ENCODE measurements at regions not wholly inside any gene's neighbourhood (a gene's known extent, or its start where the extent isn't known, plus 50 kb on each side); places are given as distances from the start of the nearest gene placed in this dataset.

DNA sequence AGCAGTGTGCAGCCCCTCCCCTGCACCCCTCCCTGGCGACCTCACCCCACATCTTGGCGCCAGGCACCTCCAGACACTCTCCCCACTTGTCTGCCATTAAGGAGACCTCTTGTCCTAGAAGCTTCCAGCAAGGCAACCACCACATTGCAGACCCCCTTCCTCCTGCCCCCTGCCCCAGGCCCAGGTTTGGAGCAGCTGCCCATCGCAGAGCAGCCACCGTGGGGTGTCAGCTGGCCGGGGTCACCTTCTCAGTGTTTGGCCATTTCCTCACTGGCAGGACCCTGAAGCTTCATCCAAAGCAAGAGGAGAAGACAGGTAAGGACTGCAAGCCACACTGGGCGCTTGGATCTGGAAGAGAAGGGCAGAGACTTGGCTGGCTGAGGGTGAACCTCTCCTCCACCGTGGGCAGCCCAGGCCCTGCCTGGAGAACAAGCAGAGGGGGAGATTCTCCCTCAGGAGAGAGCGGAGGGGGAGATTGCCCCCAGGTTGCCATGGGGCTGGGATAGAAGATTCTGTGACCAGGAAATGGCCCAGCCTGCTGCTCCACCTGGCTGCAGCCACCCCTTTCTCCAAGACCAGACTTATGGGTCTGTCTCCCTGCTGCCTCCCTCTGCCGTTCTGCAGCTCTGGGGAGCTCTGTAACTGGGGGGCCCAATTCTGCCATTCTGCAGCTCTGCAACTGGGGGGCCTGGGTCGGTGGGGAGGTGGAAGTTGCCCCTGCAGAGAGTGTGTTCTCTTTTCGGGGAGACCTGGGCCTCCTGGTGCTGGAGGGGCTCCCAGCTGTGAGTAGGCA, 72.9 kb upstream of the C14orf180 start:
- Histone ChIP-seq H3K27me3 (ENCODE audit: insufficient read depth, low read length) (peaks cover 3% of the 10 kb centered on the region), H3K9me3 (ENCODE audit: low read depth, low read length) (no peaks in the 10 kb centered on the region)

DNA sequence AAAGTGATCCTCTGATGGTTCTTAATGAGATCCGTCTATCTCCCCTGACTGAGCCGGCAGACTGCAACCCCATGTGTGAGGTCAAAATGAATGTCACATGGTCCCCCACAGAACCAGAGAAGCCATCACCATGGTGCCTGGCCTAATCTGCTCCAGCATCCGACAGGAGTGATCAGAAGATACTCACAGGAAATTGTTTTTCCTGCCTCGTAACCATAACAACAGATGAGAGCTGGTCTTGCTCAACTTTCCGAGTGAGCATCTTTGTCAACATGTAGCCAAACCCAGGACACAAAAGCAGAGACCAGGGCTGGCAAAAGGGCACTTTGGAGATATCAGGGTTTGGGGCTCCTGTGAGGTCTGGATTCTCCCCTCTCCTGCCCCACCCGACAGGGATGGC, 72.1 kb upstream of the C14orf180 start:
- Histone ChIP-seq H3K27ac (ENCODE audit: low read depth, low read length) (no peak overlapping the region), H3K9me3 (ENCODE audit: low read depth, low read length) (no peaks in the 10 kb centered on the region), H3K4me3 (ENCODE audit: insufficient read depth, low read length) (no peak overlapping the region), H3K4me1 (ENCODE audit: insufficient read depth, low read length) (no peaks in the 10 kb centered on the region), H3K4me2 (ENCODE audit: insufficient read depth, low read length) (no peak overlapping the region), H3K27me3 (ENCODE audit: insufficient read depth, low read length) (peaks cover 3% of the 10 kb centered on the region), H3K79me2 (ENCODE audit: insufficient read depth, low read length) (no peaks in the 10 kb centered on the region), H2AFZ (ENCODE audit: low read length) (no peak overlapping the region), H3K36me3 (ENCODE audit: insufficient read depth, low read length) (no peaks in the 10 kb centered on the region), H4K20me1 (ENCODE audit: insufficient read depth, low read length) (no peaks in the 10 kb centered on the region)
- DNase-seq (ENCODE audit: insufficient read length, low spot score, missing footprints) = no peak
- TF ChIP-seq, protein P1, sequence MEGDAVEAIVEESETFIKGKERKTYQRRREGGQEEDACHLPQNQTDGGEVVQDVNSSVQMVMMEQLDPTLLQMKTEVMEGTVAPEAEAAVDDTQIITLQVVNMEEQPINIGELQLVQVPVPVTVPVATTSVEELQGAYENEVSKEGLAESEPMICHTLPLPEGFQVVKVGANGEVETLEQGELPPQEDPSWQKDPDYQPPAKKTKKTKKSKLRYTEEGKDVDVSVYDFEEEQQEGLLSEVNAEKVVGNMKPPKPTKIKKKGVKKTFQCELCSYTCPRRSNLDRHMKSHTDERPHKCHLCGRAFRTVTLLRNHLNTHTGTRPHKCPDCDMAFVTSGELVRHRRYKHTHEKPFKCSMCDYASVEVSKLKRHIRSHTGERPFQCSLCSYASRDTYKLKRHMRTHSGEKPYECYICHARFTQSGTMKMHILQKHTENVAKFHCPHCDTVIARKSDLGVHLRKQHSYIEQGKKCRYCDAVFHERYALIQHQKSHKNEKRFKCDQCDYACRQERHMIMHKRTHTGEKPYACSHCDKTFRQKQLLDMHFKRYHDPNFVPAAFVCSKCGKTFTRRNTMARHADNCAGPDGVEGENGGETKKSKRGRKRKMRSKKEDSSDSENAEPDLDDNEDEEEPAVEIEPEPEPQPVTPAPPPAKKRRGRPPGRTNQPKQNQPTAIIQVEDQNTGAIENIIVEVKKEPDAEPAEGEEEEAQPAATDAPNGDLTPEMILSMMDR (IDR thresholded peaks at IDR 0.05; ENCODE audit: extremely low read depth, low read depth, low read length) = no peak

More for the DNA sequence above, 72.9 kb upstream of the C14orf180 start:
- TF ChIP-seq, protein P1 (IDR thresholded peaks at IDR 0.05; ENCODE audit: extremely low read depth, low read depth, low read length) = no peak
- H4K20me1 ChIP-seq (ENCODE audit: insufficient read depth, low read length) = no peaks in the 10 kb centered on the region
- H3K4me3 ChIP-seq (ENCODE audit: insufficient read depth, low read length) = no peak overlapping the region
- H3K36me3 ChIP-seq (ENCODE audit: insufficient read depth, low read length) = no peaks in the 10 kb centered on the region
- no peak overlapping the region for H3K27ac ChIP-seq (ENCODE audit: low read depth, low read length)
- no peak overlapping the region for H2AFZ ChIP-seq (ENCODE audit: low read length)
- no peaks in the 10 kb centered on the region for H3K79me2 ChIP-seq (ENCODE audit: insufficient read depth, low read length)
- no peaks in the 10 kb centered on the region for H3K4me1 ChIP-seq (ENCODE audit: insufficient read depth, low read length)
- H3K4me2 ChIP-seq (ENCODE audit: insufficient read depth, low read length) = no peak overlapping the region
- no peak for DNase-seq (ENCODE audit: insufficient read length, low spot score, missing footprints)

DNA sequence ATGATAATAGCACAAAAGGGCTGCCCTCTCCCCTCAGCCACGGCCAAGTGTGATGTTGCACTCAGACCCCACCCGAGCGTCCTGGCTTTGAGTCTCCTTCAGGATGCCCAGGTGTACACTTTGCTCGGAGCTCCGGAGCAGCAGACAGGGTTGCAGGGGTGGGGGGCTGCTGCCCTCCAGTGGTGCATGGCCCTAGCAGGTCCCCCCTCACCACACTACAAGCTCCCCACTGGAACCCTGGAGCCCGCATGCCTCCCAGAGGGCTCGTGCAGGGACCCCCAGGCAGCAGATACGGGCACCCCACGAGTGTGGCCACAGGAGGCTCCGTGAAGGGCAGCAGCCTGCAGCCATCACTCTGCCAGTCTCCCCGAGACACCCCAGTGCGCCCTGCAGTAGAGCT, 69.9 kb upstream of the C14orf180 start:
- Histone ChIP-seq H3K79me2 (ENCODE audit: insufficient read depth, low read length) (no peaks in the 10 kb centered on the region), H3K4me2 (ENCODE audit: insufficient read depth, low read length) (no peak overlapping the region), H3K4me1 (ENCODE audit: insufficient read depth, low read length) (no peaks in the 10 kb centered on the region), H3K36me3 (ENCODE audit: insufficient read depth, low read length) (no peaks in the 10 kb centered on the region), H3K27me3 (ENCODE audit: insufficient read depth, low read length) (peaks cover 3% of the 10 kb centered on the region), H3K27ac (ENCODE audit: low read depth, low read length) (no peak overlapping the region), H3K4me3 (ENCODE audit: insufficient read depth, low read length) (no peak overlapping the region), H4K20me1 (ENCODE audit: insufficient read depth, low read length) (no peaks in the 10 kb centered on the region), H3K9me3 (ENCODE audit: low read depth, low read length) (no peaks in the 10 kb centered on the region), H2AFZ (ENCODE audit: low read length) (no peak overlapping the region)
- TF ChIP-seq, protein P1 (IDR thresholded peaks at IDR 0.05; ENCODE audit: extremely low read depth, low read depth, low read length) = no peak
- no peak for DNase-seq (ENCODE audit: insufficient read length, low spot score, missing footprints)

DNA sequence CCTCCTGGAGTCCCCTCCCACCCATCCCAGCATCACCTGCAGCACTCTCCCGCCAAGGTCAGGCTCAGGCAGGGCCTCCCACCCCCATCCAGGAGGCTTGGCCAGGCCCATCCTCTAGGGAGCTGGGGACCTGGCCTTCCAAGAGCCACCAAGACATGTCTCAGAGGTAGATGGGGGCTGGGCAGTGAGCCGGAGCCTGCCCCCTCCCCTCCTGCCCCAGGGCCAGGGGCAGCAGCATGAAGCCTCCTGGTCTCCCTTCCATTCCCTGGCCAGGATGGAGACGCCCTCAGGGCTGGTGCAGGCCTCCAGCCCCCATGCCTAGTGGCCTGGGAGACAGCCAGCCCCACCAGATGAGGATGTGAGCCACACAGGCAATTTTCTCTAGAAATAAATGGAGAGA, 69.3 kb upstream of the C14orf180 start:
- H3K9me3 ChIP-seq (ENCODE audit: low read depth, low read length) = no peaks in the 10 kb centered on the region
- H3K36me3 ChIP-seq (ENCODE audit: insufficient read depth, low read length) = no peaks in the 10 kb centered on the region
- no peaks in the 10 kb centered on the region for H3K4me1 ChIP-seq (ENCODE audit: insufficient read depth, low read length)
- no peak overlapping the region for H2AFZ ChIP-seq (ENCODE audit: low read length)
- no peak overlapping the region for H3K4me2 ChIP-seq (ENCODE audit: insufficient read depth, low read length)
- peaks cover 3% of the 10 kb centered on the region for H3K27me3 ChIP-seq (ENCODE audit: insufficient read depth, low read length)
- no peak overlapping the region for H3K4me3 ChIP-seq (ENCODE audit: insufficient read depth, low read length)
- no peak for DNase-seq (ENCODE audit: insufficient read length, low spot score, missing footprints)
- no peaks in the 10 kb centered on the region for H3K79me2 ChIP-seq (ENCODE audit: insufficient read depth, low read length)
- no peaks in the 10 kb centered on the region for H4K20me1 ChIP-seq (ENCODE audit: insufficient read depth, low read length)
- H3K27ac ChIP-seq (ENCODE audit: low read depth, low read length) = no peak overlapping the region
- TF ChIP-seq, protein P1 (IDR thresholded peaks at IDR 0.05; ENCODE audit: extremely low read depth, low read depth, low read length) = no peak
